Activated CD4-positive, alpha-beta T cell treated with anti-CD3 and anti-CD28 coated beads, Interleukin-2, amount 50 U/mL, for 48 hours (primary cell): ENCODE measurements at regions not wholly inside any gene's neighbourhood (a gene's known extent, or its start where the extent isn't known, plus 50 kb on each side); places are given as distances from the start of the nearest gene placed in this dataset.
"Not testable (repeated sequence)": the region's sequence is repeated elsewhere in the genome, so short reads cannot be mapped to it uniquely, and the experiment has no call there.

Experiments
- DNase-seq, 2 experiments: peaks; one replicate each; pipeline ENCODE4 v3.0.0-alpha.2; 2020

- no peak for DNase-seq
Observed at GRCh38 chr21:18970941-18971340, 567.4 kb upstream of the TMPRSS15 start.

- DNase-seq = no peak
Observed at GRCh38 chr21:18985584-18985983, 582.0 kb upstream of the TMPRSS15 start.

DNA sequence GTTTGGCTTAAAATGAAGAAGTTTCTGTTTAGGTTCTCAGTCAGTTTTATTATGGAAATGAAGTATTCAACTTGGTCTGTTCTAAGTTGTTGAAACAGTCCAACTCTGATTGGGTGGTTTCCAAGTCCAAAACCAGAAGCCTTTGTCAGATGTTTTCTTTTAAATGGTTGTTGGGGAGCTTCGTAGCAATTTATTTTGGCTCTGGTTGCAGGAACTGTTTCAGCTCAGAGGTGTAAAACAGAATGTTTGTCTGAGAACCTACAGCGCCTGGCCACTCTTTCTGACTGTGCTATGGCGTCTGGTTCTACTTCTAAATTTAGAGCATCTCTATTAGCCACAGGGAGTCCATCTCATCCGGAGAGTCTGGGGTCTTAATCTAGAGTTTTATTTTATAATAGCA is 582.6 kb upstream of the TMPRSS15 start:
- DNase-seq = no peak

DNA sequence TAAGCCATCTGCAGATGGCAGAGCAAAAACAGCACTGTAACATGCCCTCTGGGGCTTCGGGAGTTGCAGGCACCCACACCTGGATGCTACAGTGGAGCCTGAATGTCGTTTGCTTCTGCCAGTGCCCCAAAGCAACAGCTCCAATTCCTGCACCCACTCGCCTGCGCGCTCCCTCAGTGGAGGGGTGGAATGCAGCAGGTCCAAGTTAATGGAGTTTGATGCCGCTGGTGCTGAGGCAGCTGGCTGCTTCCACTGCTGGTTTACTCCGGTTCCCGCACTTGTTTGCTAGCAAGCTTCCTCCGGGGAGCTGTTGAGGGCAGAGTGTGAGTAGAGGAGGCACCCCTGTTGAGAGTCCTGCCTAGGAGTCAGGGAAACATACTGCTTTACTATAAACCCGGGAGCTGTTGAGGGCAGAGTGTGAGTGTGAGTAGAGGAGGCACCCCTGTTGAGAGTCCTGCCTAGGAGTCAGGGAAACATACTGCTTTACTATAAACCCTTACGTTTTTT is 584.0 kb upstream of the TMPRSS15 start:
- no peak for DNase-seq

GRCh38 chr21:18989953-18990495 is 586.4 kb upstream of the TMPRSS15 start:
- DNase-seq = no peak

DNA sequence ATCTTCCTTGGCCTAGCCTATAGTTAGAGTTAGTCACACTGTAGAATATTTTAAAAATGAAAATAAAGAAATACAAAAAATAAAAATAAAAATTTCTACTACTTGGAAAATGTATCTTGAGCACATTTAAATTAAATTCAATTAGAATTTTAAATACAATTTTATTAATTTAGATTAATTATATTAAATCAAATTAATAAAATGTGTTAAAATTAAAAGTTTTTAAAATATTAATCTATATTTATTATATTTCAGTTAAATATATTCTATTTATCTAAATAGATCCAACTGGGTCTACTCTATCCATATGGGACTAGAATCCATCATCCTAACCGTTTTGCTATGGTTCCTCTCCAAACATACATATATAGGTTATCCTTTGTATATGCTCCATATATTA is 588.3 kb upstream of the TMPRSS15 start:
- no peak for DNase-seq

DNA sequence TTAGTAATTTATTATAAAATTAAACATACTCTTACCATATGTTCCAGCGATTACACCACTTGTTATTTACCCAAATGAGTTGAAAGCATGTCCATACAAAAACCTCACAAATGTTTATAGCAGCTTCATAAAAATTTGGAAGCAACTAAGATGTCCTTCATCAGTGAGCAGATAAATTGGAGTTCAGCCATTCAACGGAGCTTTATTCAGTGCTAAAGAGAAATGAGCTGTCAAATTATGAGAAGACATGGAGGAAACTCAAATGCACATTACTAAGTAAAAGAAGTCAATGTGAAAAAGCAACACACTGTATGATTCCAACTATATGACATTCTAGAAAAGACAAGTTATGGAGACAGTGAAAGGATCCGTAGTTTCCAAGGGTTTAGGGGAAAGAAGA is 606.7 kb upstream of the TMPRSS15 start:
- no peak for DNase-seq

DNA sequence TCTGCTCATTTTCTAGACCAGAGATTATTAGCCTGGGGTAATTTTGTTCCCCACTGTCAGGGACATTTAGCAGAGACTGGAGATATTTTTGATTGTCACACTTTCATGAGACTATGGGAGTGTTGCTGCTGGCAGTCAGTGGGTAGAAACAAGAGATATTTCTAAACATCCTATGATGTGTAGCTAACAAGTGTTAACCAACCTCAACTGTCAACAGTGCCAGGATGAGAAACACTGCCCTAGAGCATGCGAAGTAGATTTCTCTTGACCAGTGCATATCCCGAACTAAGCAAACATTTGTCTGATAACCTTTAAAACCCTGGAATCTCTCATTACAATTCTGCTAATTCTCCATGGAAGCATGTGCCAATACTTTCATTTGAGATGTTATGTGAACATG is 607.4 kb upstream of the TMPRSS15 start:
- no peak for DNase-seq

GRCh38 chr21:19011451-19011850 is 607.9 kb upstream of the TMPRSS15 start:
- no peak for DNase-seq

DNA sequence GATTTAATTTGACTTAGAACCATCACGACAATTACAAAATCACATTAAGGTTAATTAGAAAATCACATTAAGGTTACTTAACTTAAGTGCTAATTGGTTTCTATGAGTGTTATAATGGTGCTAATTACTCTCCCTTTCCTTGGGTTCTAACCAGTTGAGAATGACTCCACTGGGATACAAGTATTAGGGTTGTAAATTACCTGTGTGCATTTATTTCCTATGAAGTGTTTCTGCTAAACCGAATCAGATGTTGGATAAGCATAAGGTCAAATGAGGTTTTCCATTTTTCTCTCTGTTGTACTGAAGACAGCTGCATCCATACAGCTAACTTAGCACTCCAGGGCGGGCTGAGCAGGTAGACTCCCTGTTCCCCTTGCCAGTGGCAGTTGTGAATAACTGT is 610.3 kb upstream of the TMPRSS15 start:
- DNase-seq = no peak

- DNase-seq = no peak
Observed at GRCh38 chr21:19018529-19018928, 614.9 kb upstream of the TMPRSS15 start.

GRCh38 chr21:19022978-19023377 is 619.4 kb upstream of the TMPRSS15 start:
- DNase-seq = no peak

DNA sequence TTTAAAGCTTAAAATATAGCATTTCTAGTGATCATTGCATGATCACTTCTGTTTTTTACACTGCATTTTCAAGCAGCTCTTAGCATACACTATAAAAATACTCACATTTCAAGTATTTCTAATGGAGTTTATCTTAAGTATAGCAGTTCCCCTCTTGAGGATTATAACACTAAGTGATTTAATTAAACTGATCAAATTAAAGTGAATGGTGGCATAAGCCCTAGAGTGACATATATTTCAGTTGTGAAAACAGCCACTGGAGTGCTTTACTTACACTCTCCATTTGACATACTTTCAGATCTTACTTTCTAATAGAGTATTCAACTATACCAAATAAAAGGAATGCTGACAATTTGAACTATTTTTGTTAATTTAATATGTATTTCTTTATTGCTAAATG is 623.3 kb upstream of the TMPRSS15 start:
- DNase-seq = no peak

GRCh38 chr21:19029816-19030215 is 626.2 kb upstream of the TMPRSS15 start:
- DNase-seq = no peak

DNA sequence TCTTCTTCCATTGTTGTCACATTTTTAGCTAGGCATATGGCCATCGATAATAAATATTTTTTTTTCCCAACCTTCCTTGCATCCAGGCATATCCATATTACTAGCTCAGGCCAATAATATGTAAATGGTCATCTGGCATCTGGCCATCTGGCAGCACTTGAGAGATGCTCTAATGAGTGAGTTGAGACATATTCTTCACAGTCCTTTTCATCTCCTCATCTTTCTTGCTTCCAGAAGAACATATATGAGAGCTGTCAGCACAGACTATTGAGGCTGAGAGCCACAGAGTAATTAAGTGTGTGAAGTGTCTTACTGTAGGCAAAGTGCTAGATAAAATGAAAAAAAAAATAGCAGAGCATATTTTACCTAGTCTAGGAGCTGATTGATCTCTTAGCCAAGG is 628.4 kb upstream of the TMPRSS15 start:
- no peak for DNase-seq

DNA sequence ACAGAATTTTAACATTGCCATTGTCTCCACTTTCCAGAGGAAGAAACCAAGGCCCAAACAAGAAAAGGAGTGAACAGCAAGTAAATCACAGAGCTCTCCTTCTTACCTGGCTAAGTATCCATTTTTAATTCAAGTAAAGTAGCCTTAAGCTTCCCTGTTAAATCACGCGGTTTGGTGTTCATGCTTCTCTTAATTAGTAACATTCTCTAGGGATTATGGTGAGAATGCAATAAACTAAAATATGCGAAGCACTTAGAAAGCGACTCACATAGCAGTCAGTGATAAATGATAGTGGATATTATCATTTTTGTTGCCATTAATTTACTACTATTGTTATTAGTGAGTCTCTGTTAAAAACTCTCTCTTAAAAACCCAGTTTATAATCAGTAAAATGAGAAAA is 630.5 kb upstream of the TMPRSS15 start:
- DNase-seq = no peak

DNA sequence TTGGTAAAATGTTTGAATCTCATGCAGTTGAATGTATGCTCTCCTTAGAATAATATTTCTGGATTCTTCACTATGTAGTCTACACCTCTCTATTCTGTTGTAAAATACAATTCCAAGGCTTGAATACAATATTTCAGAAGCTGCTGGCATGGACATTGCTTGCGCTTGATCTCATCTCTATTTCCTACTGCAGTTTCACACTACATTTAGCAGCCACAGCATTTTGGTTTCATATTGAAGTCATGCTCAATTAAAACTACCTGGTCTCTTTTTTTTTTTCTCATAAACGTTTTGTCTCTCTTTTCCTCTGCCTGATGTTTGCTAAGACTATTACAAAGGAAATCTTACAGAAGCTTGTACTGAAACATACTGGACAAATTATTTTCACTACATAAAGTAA is 631.0 kb upstream of the TMPRSS15 start:
- DNase-seq = no peak

GRCh38 chr21:19045876-19046275 is 642.3 kb upstream of the TMPRSS15 start:
- DNase-seq = no peak

DNA sequence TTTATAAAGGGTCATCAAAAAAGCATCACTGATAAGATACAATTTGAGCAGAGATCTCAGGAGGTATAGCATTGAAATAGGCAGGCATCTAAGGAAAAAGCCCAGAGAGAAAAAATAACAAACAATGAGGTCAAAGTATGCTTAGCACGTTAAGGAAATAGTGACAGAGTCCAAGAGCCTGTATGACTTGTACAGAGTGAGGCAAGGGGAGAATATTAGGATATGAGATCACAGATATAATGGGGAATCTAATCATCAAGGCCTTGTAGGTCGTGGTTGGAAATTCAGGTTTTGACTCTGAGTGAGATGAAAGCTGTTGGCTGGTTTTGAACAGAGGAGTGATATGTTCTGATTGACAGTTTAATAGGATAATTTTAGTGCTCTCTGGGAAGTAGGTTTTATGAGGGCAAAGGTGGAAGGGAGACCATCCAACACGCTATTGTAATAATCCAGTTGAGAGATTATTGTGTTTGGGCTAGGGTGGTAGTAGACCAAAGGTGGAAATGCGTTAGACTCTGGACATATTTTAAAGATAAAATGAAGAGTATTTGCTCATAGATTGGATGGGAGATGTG is 644.6 kb upstream of the TMPRSS15 start:
- no peak for DNase-seq

- DNase-seq = no peak
Observed at GRCh38 chr21:19049567-19049966, 646.0 kb upstream of the TMPRSS15 start.

- no peak for DNase-seq
Observed at GRCh38 chr21:19065164-19065563, 661.6 kb upstream of the TMPRSS15 start.

GRCh38 chr21:19076031-19076430 is 672.4 kb upstream of the TMPRSS15 start:
- no peak for DNase-seq

- no peak for DNase-seq
Observed at GRCh38 chr21:19109694-19110093, 706.1 kb upstream of the TMPRSS15 start.

GRCh38 chr21:19119259-19119658 is 715.7 kb upstream of the TMPRSS15 start:
- DNase-seq = not testable (repeated sequence)

- no peak for DNase-seq
Observed at GRCh38 chr21:19120591-19120990, 717.0 kb upstream of the TMPRSS15 start.
